Osteocyte (in vitro differentiated cells): ENCODE measurements at regions not wholly inside any gene's neighbourhood (a gene's known extent, or its start where the extent isn't known, plus 50 kb on each side); places are given as distances from the start of the nearest gene placed in this dataset.

ENCODE experiments used
- DNase-seq: peaks from one replicate; pipeline ENCODE4 v3.0.0; 2021; ENCODE audit warnings: mixed read lengths; ENCODE audit not compliant: unreplicated experiment; ENCODE audit errors: extremely low spot score
- H3K27ac Mint-ChIP-seq: one replicate; pipeline ENCODE4 v1.8.0; 2021; ENCODE audit warnings: mild to moderate bottlenecking, mixed read lengths; ENCODE audit not compliant: unreplicated experiment
- H3K27me3 Mint-ChIP-seq: one replicate; pipeline ENCODE4 v1.8.0; 2021; ENCODE audit warnings: mixed read lengths; ENCODE audit not compliant: unreplicated experiment
- H3K36me3 Mint-ChIP-seq: one replicate; pipeline ENCODE4 v1.8.0; 2021; ENCODE audit warnings: mixed read lengths; ENCODE audit not compliant: unreplicated experiment
- H3K4me1 Mint-ChIP-seq: one replicate; pipeline ENCODE4 v1.8.0; 2021; ENCODE audit warnings: mixed read lengths; ENCODE audit not compliant: unreplicated experiment
- H3K4me3 Mint-ChIP-seq: one replicate; pipeline ENCODE4 v1.8.0; 2021; ENCODE audit warnings: mild to moderate bottlenecking, moderate library complexity, mixed read lengths; ENCODE audit not compliant: unreplicated experiment
- H3K9me3 Mint-ChIP-seq: one replicate; pipeline ENCODE4 v1.8.0; 2021; ENCODE audit warnings: mixed read lengths; ENCODE audit not compliant: unreplicated experiment
- TF ChIP-seq, protein P1 (sequence below): fragments of 200-600 bp; sonication (generic); IDR thresholded peaks from 2 replicates; pipeline ENCODE4 v1.5.0; 2021; ENCODE audit warnings: antibody characterized with exemption, mild to moderate bottlenecking, moderate library complexity

DNA sequence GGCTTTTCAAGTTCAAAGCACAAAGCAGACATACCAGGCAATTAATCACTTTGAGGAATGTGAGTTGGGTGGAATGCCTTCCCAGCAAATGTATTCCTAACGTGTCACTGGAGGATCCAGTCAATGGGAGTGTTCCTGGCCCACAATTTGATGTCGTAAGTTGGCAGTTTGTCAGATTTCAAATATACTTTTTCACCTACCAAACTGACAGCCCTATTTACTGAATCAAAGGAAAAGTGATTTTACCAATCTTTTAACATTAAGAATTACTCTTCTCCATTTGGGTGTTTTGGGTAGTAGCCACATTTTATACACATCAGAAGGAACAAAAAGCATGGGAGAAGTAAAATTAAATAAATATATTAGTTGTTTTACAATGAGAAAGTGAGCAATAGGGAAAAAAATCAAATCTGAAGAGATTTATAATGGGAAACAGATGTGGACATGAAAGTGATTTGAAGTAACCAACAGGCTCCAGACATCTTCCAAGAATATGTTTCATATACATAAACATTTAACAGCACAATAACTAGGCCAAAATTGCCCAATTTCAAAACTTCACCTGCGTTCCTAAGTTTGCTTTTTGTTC lies 222.9 kb downstream of the MTERF1 start:
- no peak for DNase-seq
- Mint-ChIP-seq H3K27me3 (peaks cover 10% of the 10 kb centered on the region), H3K27ac (peak overlapping the region; percentile 67), H3K4me1 (peaks cover 18% of the 10 kb centered on the region), H3K4me3 (no peak overlapping the region), H3K9me3 (no peaks in the 10 kb centered on the region), H3K36me3 (no peaks in the 10 kb centered on the region)
- TF ChIP-seq, protein P1, sequence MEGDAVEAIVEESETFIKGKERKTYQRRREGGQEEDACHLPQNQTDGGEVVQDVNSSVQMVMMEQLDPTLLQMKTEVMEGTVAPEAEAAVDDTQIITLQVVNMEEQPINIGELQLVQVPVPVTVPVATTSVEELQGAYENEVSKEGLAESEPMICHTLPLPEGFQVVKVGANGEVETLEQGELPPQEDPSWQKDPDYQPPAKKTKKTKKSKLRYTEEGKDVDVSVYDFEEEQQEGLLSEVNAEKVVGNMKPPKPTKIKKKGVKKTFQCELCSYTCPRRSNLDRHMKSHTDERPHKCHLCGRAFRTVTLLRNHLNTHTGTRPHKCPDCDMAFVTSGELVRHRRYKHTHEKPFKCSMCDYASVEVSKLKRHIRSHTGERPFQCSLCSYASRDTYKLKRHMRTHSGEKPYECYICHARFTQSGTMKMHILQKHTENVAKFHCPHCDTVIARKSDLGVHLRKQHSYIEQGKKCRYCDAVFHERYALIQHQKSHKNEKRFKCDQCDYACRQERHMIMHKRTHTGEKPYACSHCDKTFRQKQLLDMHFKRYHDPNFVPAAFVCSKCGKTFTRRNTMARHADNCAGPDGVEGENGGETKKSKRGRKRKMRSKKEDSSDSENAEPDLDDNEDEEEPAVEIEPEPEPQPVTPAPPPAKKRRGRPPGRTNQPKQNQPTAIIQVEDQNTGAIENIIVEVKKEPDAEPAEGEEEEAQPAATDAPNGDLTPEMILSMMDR, result no peak

- Mint-ChIP-seq H3K4me3 (no peak overlapping the region), H3K9me3 (no peaks in the 10 kb centered on the region), H3K4me1 (peaks cover 18% of the 10 kb centered on the region), H3K36me3 (no peaks in the 10 kb centered on the region), H3K27ac (no peak overlapping the region), H3K27me3 (peaks cover 5% of the 10 kb centered on the region)
- TF ChIP-seq, protein P1, result no peak
- DNase-seq, result no peak
Measured at GRCh38 chr7:91659096-91659495, 221.4 kb downstream of the MTERF1 start.

DNA sequence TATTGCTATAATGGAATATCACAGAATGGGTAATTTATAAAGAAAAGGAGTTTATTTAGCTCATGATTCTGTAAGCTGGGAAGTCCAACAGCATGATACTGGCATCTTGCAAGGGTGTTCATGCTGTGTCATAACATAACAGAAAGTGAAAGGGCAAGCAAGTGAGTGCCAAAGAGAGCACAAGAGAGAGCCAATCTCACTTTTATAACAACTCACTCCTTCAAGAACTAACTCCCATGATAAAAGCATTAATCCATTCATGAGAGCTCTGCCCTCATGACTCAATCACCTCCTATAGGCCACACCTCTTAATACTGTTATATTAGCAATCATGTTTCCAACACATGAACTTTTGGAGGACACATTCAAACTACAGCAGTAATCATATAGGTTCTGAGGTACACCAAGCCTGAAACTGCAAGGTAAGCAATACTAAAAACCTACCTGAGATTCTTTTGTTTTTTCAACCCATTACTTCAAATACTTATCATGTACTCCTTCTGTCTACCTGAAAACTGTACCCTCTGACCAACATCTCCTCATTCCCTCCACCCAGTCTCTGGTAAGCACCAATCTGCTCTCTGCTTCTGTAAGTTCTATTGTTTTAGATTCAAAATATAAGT lies 219.7 kb downstream of the MTERF1 start:
- Mint-ChIP-seq H3K9me3 (peaks cover 2% of the 10 kb centered on the region), H3K27ac (no peak overlapping the region), H3K36me3 (no peaks in the 10 kb centered on the region), H3K4me3 (no peak overlapping the region), H3K27me3 (peaks cover 8% of the 10 kb centered on the region), H3K4me1 (peaks cover 18% of the 10 kb centered on the region)
- TF ChIP-seq, protein P1, result no peak
- DNase-seq, result no peak

DNA sequence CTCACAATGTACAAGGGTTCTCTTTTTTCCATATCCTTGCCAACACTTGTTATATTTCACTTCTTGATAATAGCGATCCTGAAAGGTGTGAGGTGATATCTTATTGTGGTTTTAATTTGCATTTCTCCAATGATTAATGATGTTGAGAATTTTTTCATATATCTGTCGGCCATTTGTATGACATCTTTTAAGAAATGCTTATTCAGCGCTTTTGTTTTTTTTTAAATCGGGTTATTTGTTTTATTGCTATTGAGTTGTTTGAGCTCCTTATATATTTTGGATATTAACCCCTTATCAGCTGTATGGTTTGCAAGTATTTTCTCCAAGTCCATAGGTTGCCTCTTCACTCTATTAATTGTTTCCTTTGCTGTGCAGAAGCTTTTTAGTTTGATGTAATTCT lies 218.8 kb downstream of the MTERF1 start:
- no peaks in the 10 kb centered on the region for H3K36me3 Mint-ChIP-seq
- no peak overlapping the region for H3K4me3 Mint-ChIP-seq
- H3K27me3 Mint-ChIP-seq, result peaks cover 8% of the 10 kb centered on the region
- H3K9me3 Mint-ChIP-seq, result peaks cover 4% of the 10 kb centered on the region
- TF ChIP-seq, protein P1, result no peak
- H3K27ac Mint-ChIP-seq, result no peak overlapping the region
- peaks cover 16% of the 10 kb centered on the region for H3K4me1 Mint-ChIP-seq
- no peak for DNase-seq

- TF ChIP-seq, protein P1, result no peak
- H3K9me3 Mint-ChIP-seq, result peaks cover 4% of the 10 kb centered on the region
- no peak for DNase-seq
- H3K4me1 Mint-ChIP-seq, result no peaks in the 10 kb centered on the region
- H3K36me3 Mint-ChIP-seq, result no peaks in the 10 kb centered on the region
- peaks cover 8% of the 10 kb centered on the region for H3K27me3 Mint-ChIP-seq
- H3K27ac Mint-ChIP-seq, result no peak overlapping the region
- no peak overlapping the region for H3K4me3 Mint-ChIP-seq
Measured at GRCh38 chr7:91668217-91668616, 212.3 kb downstream of the MTERF1 start.
